HCT116 (cell line): ENCODE measurements at regions not wholly inside any gene's neighbourhood (a gene's known extent, or its start where the extent isn't known, plus 50 kb on each side); places are given as distances from the start of the nearest gene placed in this dataset.
A peak's percentile ranks its signal among the peaks of the same experiment; 100 is the strongest.

ENCODE experiments used
- ATAC-seq: fragments of 200-7000 bp; cut with Tn5 transposase; 2 replicates; pipeline ENCODE4 v1.9.1; 2020; ENCODE audit warnings: mild to moderate bottlenecking, moderate library complexity
- BruUV-seq: library from RNA; stranded (reverse); fragments of 400-500 nt; replicated peaks from 2 replicates; lab custom pipeline; 2021; lab: Mats Ljungman, UMichigan
- CTCF ChIA-PET: fragments of 300-600 bp; sonication (Branson Sonifier 250); formaldehyde crosslinking; loops from one replicate; lab custom pipeline; 2021; ENCODE audit warnings: antibody characterized with exemption; lab: Charles Lee
- POLR2A ChIA-PET: fragments of 300-600, 350-600 bp; sonication (Branson Sonifier 250); formaldehyde crosslinking; loops from one replicate; lab custom pipeline; 2021; ENCODE audit warnings: antibody characterized with exemption; lab: Charles Lee
- RAD21 ChIA-PET, 2 experiments: fragments of 300-600 bp; sonication (Branson Sonifier 250); formaldehyde crosslinking; loops; one replicate each; lab custom pipeline; 2023; ENCODE audit warnings: low total read pairs in 2 of 2; ENCODE audit not compliant: uncharacterized antibody in 2 of 2, unreplicated experiment in 2 of 2, low non-redundant PET in 1 of 2; lab: Charles Lee
- DNase-seq: peaks from one replicate; pipeline ENCODE4 v3.0.0-alpha.2; 2010; ENCODE audit warnings: low read depth, low spot score
- H2AFZ ChIP-seq: fragments of 200-600 bp; shearing (Covaris generic), sonication (generic); 2 replicates; pipeline ENCODE4 v1.6.1; 2017; ENCODE audit warnings: low read depth, mixed run types, mixed read lengths, antibody characterized with exemption, low read length; ENCODE audit not compliant: poor library complexity, severe bottlenecking
- H3K27ac ChIP-seq: 2 replicates; pipeline ENCODE4 v1.5.1; 2012; ENCODE audit warnings: low read depth, low read length
- H3K27me3 ChIP-seq: fragments of 200-600 bp; sonication (generic); 2 replicates; pipeline ENCODE4 v1.6.1; 2016; ENCODE audit warnings: mixed run types, low read length, mixed read lengths; ENCODE audit not compliant: insufficient read depth
- H3K36me3 ChIP-seq, 2 experiments: fragments of 200-500 bp in 1 of 2; fragments of 200-600 bp in 1 of 2; sonication (Bioruptor generic) in 1 of 2; sonication (generic) in 1 of 2; 2 replicates each; pipeline versions ENCODE4 v1.5.1 to v1.6.1; 2014 to 2016; ENCODE audit warnings: low read length in 2 of 2, inconsistent platforms in 1 of 2, mixed read lengths in 1 of 2, mixed run types in 1 of 2; ENCODE audit not compliant: insufficient read depth in 2 of 2, control insufficient read depth in 1 of 2
- H3K4me1 ChIP-seq, 2 experiments: fragments of 200-600 bp in 1 of 2; sonication (generic) in 1 of 2; 2 replicates each; pipeline versions ENCODE4 v1.5.1 to v1.6.1; 2012 to 2017; ENCODE audit warnings: low read length in 2 of 2, inconsistent platforms in 1 of 2, mild to moderate bottlenecking in 1 of 2, mixed read lengths in 1 of 2, mixed run types in 1 of 2, moderate library complexity in 1 of 2; ENCODE audit not compliant: insufficient read depth in 2 of 2, control insufficient read depth in 1 of 2
- H3K4me2 ChIP-seq: fragments of 200-600 bp; sonication (generic); 2 replicates; pipeline ENCODE4 v1.6.1; 2017; ENCODE audit warnings: mixed run types, low read length, mixed read lengths
- H3K4me3 ChIP-seq, 2 experiments: fragments of 200-600 bp in 1 of 2; sonication (generic) in 1 of 2; replicated peaks in 1 of 2; 2 replicates each; pipeline ENCODE4 v1.5.1; 2011 to 2016; ENCODE audit warnings: low read length in 2 of 2, control low read depth in 1 of 2, low read depth in 1 of 2, mild to moderate bottlenecking in 1 of 2, mixed read lengths in 1 of 2, mixed run types in 1 of 2
- H3K79me2 ChIP-seq: fragments of 200-600 bp; sonication (generic); 2 replicates; pipeline ENCODE4 v1.6.1; 2017; ENCODE audit warnings: mild to moderate bottlenecking, mixed run types, low read length, moderate library complexity, mixed read lengths; ENCODE audit not compliant: insufficient read depth
- H3K9ac ChIP-seq: fragments of 200-600 bp; sonication (generic); 2 replicates; pipeline ENCODE4 v1.6.1; 2016; ENCODE audit warnings: low read length, mixed read lengths
- H3K9me2 ChIP-seq: fragments of 200-600 bp; sonication (generic), shearing (Covaris generic); 2 replicates; pipeline ENCODE4 v1.6.1; 2017; ENCODE audit warnings: mixed run types, mild to moderate bottlenecking, moderate library complexity; ENCODE audit not compliant: insufficient read depth
- H3K9me3 ChIP-seq, 2 experiments: fragments of 200-500 bp in 1 of 2; fragments of 200-600 bp in 1 of 2; sonication (Bioruptor generic) in 1 of 2; sonication (generic) in 1 of 2; 2 replicates each; pipeline ENCODE4 v1.6.1; 2014 to 2017; ENCODE audit warnings: low read length in 2 of 2, mixed read lengths in 2 of 2, inconsistent platforms in 1 of 2, low read depth in 1 of 2, mild to moderate bottlenecking in 1 of 2, mixed run types in 1 of 2, moderate library complexity in 1 of 2; ENCODE audit not compliant: control insufficient read depth in 1 of 2, insufficient read depth in 1 of 2
- H4K20me1 ChIP-seq: fragments of 200-600 bp; sonication (generic), shearing (Covaris generic); 2 replicates; pipeline ENCODE4 v1.6.1; 2017; ENCODE audit warnings: mixed run types, mild to moderate bottlenecking, moderate library complexity; ENCODE audit not compliant: insufficient read depth
- CBX3 ChIP-seq: IDR thresholded peaks from 2 replicates; pipeline ENCODE4 v1.6.1; 2012; ENCODE audit warnings: low read depth
- CEBPB ChIP-seq: IDR thresholded peaks from 2 replicates; pipeline ENCODE4 v1.6.1; 2012; ENCODE audit warnings: low read depth
- ELF1 ChIP-seq: IDR thresholded peaks from 2 replicates; pipeline ENCODE4 v1.6.1; 2012; ENCODE audit warnings: low read depth, borderline replicate concordance
- EZH2phosphoT487 ChIP-seq: fragments of 200-600 bp; IDR thresholded peaks from 2 replicates; pipeline ENCODE4 v1.6.1; 2018; ENCODE audit warnings: antibody characterized with exemption, borderline replicate concordance
- FOSL1 ChIP-seq: IDR thresholded peaks from 2 replicates; pipeline ENCODE4 v1.6.1; 2012; ENCODE audit warnings: low read depth
- POLR2AphosphoS5 ChIP-seq: IDR thresholded peaks from 2 replicates; pipeline ENCODE4 v1.6.1; 2011; ENCODE audit warnings: mild to moderate bottlenecking, low read depth, low read length, moderate library complexity
- SIN3A ChIP-seq: IDR thresholded peaks from 2 replicates; pipeline ENCODE4 v1.6.1; 2012; ENCODE audit warnings: low read depth
- SP1 ChIP-seq: IDR thresholded peaks from 2 replicates; pipeline ENCODE4 v1.6.1; 2012; ENCODE audit warnings: low read depth
- SRF ChIP-seq: IDR thresholded peaks from 2 replicates; pipeline ENCODE4 v1.6.1; 2012; ENCODE audit warnings: low read depth
- TCF7L2 ChIP-seq: IDR thresholded peaks from 2 replicates; pipeline ENCODE4 v1.7.0; 2011; ENCODE audit warnings: borderline replicate concordance, inconsistent platforms; ENCODE audit not compliant: insufficient read depth, insufficient read length; ENCODE audit errors: extremely low read depth
- YY1 ChIP-seq: IDR thresholded peaks from 2 replicates; pipeline ENCODE4 v1.6.1; 2011; ENCODE audit warnings: low read length, low read depth, moderate library complexity, mild to moderate bottlenecking; ENCODE audit not compliant: insufficient replicate concordance; ENCODE audit errors: extremely low read depth
- ZNF274 ChIP-seq: fragments of 200-500 bp; sonication (Bioruptor generic); IDR thresholded peaks from 2 replicates; pipeline ENCODE4 v1.6.1; 2014; ENCODE audit warnings: mild to moderate bottlenecking, low read depth, low read length, inconsistent platforms
- intact Hi-C: fragments of 100-400 bp; cut with micrococcal nuclease; formaldehyde crosslinking; loops from 2 replicates; pipeline ENCODE4 v1.10.0; 2022
- TF ChIP-seq, protein P1 (sequence below): IDR thresholded peaks from 2 replicates; pipeline ENCODE4 v1.6.1; 2011; ENCODE audit warnings: mild to moderate bottlenecking, low read length, moderate library complexity; ENCODE audit not compliant: insufficient replicate concordance; ENCODE audit errors: extremely low read depth
- TF ChIP-seq, protein P2 (sequence below): IDR thresholded peaks from 2 replicates; pipeline ENCODE4 v1.6.1; 2012
- TF ChIP-seq, protein P3 (sequence below): IDR thresholded peaks from 2 replicates; pipeline ENCODE4 v1.6.1; 2012; ENCODE audit warnings: low read depth

DNA sequence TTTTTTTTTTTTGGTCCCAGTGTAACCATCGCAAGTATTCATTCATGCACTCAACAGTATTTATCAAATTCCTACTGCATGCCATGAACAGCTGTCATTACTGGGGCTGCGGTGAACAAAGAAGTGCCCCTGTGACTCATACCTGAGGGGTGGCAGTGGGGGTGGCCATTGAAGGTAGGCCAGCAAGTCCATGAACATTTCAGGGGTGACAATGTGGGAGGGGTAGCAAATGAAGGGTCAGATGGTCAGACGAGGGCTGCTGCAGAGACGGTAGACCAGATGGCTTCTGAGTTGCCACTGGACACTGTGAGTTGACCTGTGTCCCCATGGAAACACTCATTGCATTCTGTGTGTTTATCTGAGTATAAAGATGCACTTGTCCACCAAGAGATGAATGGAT is 92.5 kb upstream of the PITRM1 start:
- no peak overlapping the region for H3K27ac ChIP-seq
- no peaks in the 10 kb centered on the region for H3K36me3 ChIP-seq
- intact Hi-C loops: no loop called here
- H2AFZ ChIP-seq: no peak overlapping the region
- H4K20me1 ChIP-seq: no peaks in the 10 kb centered on the region
- peaks cover 0 to 10% of the 10 kb centered on the region in 2 experiments; a peak in 2 of 4 replicates for H3K4me1 ChIP-seq
- ChIA-PET CTCF (no interaction called here), RAD21 (no interaction called here), POLR2A (no interaction called here)
- ATAC-seq: peak; percentile 38; the same call in 1 of the 2 replicates
- no peaks in the 10 kb centered on the region for H3K9me3 ChIP-seq
- no TSS peak for BruUV-seq
- peak overlapping the region; percentile 5; the same call in 1 of the 2 replicates for H3K4me2 ChIP-seq
- no peak for DNase-seq
- TF ChIP-seq SRF: no peak
- TF ChIP-seq EZH2phosphoT487: no peak
- TF ChIP-seq FOSL1: 0 out of 2 replicates have a peak, but pooled peaks have one; percentile 19
- H3K27me3 ChIP-seq: no peaks in the 10 kb centered on the region
- no peak overlapping the region for H3K9ac ChIP-seq
- H3K9me2 ChIP-seq: no peaks in the 10 kb centered on the region
- H3K4me3 ChIP-seq: no peak overlapping the region
- H3K79me2 ChIP-seq: no peaks in the 10 kb centered on the region

GRCh38 chr10:3264161-3264761 is 91.7 kb upstream of the PITRM1 start:
- H3K27me3 ChIP-seq: no peaks in the 10 kb centered on the region
- TF ChIP-seq ZNF274 (no peak), TCF7L2 (no peak), CEBPB (no peak), YY1 (no peak), ELF1 (no peak), EZH2phosphoT487 (no peak), POLR2AphosphoS5 (no peak), CBX3 (no peak), SP1 (no peak), SIN3A (no peak)
- TF ChIP-seq, protein P1, sequence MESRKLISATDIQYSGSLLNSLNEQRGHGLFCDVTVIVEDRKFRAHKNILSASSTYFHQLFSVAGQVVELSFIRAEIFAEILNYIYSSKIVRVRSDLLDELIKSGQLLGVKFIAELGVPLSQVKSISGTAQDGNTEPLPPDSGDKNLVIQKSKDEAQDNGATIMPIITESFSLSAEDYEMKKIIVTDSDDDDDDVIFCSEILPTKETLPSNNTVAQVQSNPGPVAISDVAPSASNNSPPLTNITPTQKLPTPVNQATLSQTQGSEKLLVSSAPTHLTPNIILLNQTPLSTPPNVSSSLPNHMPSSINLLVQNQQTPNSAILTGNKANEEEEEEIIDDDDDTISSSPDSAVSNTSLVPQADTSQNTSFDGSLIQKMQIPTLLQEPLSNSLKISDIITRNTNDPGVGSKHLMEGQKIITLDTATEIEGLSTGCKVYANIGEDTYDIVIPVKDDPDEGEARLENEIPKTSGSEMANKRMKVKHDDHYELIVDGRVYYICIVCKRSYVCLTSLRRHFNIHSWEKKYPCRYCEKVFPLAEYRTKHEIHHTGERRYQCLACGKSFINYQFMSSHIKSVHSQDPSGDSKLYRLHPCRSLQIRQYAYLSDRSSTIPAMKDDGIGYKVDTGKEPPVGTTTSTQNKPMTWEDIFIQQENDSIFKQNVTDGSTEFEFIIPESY: no peak
- TF ChIP-seq, protein P2, sequence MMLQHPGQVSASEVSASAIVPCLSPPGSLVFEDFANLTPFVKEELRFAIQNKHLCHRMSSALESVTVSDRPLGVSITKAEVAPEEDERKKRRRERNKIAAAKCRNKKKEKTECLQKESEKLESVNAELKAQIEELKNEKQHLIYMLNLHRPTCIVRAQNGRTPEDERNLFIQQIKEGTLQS: no peak
- TF ChIP-seq, protein P3, sequence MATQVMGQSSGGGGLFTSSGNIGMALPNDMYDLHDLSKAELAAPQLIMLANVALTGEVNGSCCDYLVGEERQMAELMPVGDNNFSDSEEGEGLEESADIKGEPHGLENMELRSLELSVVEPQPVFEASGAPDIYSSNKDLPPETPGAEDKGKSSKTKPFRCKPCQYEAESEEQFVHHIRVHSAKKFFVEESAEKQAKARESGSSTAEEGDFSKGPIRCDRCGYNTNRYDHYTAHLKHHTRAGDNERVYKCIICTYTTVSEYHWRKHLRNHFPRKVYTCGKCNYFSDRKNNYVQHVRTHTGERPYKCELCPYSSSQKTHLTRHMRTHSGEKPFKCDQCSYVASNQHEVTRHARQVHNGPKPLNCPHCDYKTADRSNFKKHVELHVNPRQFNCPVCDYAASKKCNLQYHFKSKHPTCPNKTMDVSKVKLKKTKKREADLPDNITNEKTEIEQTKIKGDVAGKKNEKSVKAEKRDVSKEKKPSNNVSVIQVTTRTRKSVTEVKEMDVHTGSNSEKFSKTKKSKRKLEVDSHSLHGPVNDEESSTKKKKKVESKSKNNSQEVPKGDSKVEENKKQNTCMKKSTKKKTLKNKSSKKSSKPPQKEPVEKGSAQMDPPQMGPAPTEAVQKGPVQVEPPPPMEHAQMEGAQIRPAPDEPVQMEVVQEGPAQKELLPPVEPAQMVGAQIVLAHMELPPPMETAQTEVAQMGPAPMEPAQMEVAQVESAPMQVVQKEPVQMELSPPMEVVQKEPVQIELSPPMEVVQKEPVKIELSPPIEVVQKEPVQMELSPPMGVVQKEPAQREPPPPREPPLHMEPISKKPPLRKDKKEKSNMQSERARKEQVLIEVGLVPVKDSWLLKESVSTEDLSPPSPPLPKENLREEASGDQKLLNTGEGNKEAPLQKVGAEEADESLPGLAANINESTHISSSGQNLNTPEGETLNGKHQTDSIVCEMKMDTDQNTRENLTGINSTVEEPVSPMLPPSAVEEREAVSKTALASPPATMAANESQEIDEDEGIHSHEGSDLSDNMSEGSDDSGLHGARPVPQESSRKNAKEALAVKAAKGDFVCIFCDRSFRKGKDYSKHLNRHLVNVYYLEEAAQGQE: no peak

More at GRCh38 chr10:3264161-3264761, 91.7 kb upstream of the PITRM1 start:
- H2AFZ ChIP-seq: no peak overlapping the region
- no peaks in the 10 kb centered on the region for H3K9me3 ChIP-seq
- H3K9me2 ChIP-seq: no peaks in the 10 kb centered on the region
- POLR2A ChIA-PET: no interaction called here
- H3K9ac ChIP-seq: no peak overlapping the region
- H3K79me2 ChIP-seq: no peaks in the 10 kb centered on the region
- H3K4me2 ChIP-seq: no peak overlapping the region
- no peaks in the 10 kb centered on the region for H4K20me1 ChIP-seq
- no TSS peak for BruUV-seq
- RAD21 ChIA-PET: no interaction called here
- intact Hi-C loops: no loop called here
- CTCF ChIA-PET: no interaction called here
- no peak for ATAC-seq
- DNase-seq: no peak
- H3K4me1 ChIP-seq: peaks cover 0 to 10% of the 10 kb centered on the region in 2 experiments; a peak in 2 of 4 replicates
- no peak overlapping the region for H3K4me3 ChIP-seq
- H3K27ac ChIP-seq: no peak overlapping the region
- H3K36me3 ChIP-seq: no peaks in the 10 kb centered on the region
